HG02678 (cell line): ENCODE measurements at regions not wholly inside any gene's neighbourhood (a gene's known extent, or its start where the extent isn't known, plus 50 kb on each side); places are given as distances from the start of the nearest gene placed in this dataset.

ENCODE experiments used
- ATAC-seq: cut with Tn5 transposase; IDR thresholded peaks from one replicate; pipeline ENCODE4 v1.9.1; 2021; ENCODE audit warnings: mild to moderate bottlenecking, moderate library complexity; ENCODE audit not compliant: unreplicated experiment

DNA sequence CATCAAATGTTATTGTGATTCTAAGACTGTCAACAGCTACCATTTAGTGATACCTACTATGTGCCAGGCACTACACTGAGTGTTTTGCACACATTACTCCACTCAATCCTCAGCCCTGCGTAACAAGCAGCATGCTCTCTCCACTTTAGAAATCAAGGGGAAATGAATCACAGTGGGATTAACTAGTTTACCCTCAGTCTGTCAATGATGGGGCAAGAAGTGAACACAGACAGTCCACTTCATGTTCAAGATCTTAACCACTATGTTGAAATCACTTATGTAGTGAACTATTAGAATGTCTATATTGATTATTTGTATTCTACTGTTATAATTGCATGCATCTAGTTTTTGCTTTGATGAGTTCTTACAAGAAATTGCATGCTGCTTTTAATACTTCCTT is 165.3 kb downstream of the LTN1 start:
- ATAC-seq: no peak

DNA sequence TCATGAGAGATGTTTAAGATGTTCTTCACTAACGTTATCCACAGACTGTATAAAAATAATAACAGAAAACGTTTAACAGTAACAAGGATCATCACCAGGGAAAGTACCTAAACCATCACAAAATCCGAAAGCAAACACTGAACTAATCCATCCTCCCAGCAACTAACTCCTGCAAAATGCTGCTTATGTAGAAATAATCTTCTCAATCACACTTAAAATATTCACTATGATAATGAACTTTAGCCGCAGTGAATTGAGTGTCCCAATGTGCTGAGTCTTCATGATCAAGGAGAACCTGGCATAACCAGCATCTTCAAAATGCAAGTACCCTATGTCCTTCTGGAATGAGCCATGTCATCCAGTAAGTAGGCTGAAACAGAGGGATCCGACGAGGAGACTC is 166.1 kb downstream of the LTN1 start:
- ATAC-seq: no peak

DNA sequence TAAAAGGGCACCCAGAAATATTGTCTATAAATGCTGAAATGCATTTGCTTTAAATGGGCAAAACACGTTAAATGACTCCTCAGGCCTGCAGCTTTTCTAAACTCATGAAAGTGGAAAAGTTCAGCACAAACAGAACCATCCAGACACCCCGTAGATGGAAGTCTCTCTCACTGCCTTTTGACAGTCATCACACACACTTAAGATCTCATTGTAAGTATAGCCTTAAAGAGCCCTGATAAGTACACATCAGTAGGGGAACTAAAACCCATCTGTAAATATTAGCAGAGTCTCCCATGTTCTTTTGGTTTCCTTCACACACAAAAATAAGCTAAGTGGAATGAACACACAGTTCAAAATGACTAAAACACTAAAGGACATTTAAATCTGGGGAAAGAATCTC is 166.7 kb downstream of the LTN1 start:
- no peak for ATAC-seq

GRCh38 chr21:28823429-28823828 is 169.2 kb downstream of the LTN1 start:
- ATAC-seq: no peak

DNA sequence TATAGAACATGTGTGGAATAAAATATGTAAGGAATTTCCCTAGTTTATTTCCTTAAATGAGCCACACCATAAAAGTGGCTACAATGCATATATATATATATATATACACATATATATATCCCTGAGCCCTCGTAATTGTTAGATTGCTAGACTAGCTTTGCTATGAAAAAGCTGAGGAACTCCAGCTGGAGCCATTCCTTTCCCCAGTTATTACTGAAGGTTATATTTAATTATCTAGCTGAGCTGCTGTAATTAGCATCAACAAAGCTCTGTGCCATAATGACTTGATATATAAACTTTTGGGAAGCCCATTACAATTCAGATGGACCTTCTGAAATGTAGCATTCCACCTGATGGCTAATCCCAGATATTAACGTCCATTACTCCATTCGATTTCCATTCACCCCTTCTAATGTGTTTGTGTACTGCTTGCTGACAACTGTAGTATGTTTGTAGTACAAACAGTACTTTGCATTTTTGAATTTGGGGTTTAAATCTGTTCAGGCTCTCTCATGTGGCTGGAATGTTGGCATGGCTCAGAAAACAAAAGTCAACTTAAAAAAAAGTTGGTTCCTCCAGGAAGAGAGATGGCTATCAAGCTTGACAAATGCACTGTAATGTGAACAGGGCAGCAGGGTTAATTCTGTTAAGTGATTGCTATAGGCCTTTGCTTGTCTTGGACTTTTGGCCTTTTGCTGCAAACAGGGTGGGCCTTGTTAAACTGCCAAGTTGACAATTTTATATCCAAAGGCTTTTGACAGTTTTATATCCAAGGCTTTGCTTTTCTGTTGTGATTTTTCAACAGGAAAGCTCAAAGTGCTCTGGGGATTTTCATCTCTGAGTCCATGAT is 170.0 kb downstream of the LTN1 start:
- ATAC-seq: no peak

- ATAC-seq: no peak
Measured at GRCh38 chr21:28822123-28822399, 170.6 kb downstream of the LTN1 start.

- no peak for ATAC-seq
Measured at GRCh38 chr21:28821276-28822122, 171.2 kb downstream of the LTN1 start.

- ATAC-seq: no peak
Measured at GRCh38 chr21:28818663-28819278, 173.9 kb downstream of the LTN1 start.

GRCh38 chr21:28817871-28818270 is 174.8 kb downstream of the LTN1 start:
- no peak for ATAC-seq

DNA sequence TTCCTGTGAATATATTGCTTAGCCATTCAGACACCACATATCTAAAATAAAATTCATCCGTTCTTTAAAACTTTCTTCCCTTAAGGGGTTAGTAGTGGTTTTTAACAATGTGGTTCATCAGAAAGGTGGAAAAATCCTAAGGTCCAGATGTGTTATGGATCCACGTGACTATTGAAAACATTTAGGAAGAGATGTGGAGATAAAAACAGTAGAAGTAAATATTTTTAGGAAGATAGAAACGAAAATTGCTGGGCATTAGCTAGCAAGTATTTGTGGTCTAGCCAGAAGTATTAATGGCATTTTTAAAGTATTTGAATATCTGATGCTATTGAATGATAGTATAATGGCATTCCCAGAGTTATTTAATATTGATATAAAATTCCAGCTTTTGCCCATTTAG is 180.8 kb downstream of the LTN1 start:
- ATAC-seq: no peak

DNA sequence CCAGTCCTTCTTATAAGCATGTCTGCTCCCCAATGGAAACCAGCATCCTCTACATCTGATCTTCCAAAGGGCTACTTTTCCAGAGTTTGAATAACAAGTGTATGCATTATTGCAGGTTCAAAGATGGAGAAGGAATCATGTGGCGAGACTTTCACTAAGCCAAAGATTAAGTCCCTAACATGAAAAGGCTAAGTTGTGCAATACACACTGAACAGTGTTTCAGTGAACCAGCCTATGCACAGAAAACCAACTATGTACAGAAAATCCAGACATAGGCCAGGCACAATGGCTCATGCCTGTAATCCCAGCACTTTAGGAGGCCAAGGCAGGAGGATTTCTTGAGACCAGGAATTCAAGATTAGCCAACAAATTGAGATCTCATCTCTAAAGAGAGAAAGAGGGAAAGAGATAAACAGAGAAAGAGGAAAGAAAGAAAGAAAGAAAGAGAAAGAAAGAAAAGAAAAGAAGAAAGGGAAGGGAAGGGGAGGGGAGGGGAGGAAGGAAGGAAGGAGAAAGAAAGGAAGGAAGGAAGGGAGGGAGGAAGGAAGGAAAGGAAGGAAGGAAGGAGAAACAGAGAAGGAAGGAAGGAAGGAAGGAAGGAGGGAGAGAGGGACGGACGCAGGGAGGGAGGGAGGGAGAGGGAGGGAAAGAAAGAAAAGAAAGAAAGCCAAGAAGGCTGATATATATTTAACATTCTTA is 181.7 kb downstream of the LTN1 start:
- ATAC-seq: no peak

DNA sequence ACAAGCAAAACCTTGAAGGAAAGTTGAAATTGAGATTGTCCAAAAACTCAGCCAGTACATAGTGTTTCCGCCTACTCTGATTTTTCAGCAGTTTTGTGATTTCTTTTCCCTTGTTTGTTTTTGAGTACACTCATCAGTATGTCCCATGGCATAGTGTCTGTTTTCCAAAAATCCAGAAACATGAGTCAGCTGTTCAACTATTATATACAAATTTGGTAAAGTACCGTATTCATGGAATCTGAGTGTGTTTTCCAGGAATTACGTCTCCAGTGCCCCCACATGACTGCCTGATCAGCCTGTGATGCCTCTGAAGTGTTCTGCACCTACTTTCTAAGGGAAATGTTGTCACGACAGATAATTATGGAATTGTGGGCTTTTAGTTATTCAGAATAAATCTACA is 186.8 kb downstream of the LTN1 start:
- ATAC-seq: no peak

GRCh38 chr21:28804089-28804670 is 188.5 kb downstream of the LTN1 start:
- ATAC-seq: no peak

- no peak for ATAC-seq
Measured at GRCh38 chr21:28801906-28802305, 190.8 kb downstream of the LTN1 start.

DNA sequence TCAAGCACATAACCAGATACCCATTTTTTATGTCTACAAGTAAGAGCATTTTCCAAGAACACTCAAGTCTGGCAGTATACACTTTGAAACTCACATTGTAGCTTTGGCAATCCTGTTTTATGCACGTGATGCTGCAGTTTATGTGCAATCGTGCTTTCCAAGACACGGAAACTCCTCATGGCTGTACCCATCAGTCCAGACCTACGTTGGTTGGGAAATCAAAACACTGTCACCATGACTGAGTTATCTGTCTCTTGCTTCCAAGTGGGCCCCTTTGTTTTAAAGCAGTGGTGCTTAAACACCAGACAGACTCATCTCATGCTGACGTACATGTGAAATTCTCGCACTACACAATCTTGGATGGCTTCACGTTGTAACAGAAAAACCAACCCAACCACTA is 192.8 kb downstream of the LTN1 start:
- ATAC-seq: no peak

GRCh38 chr21:28798798-28799197 is 193.9 kb downstream of the LTN1 start:
- no peak for ATAC-seq

DNA sequence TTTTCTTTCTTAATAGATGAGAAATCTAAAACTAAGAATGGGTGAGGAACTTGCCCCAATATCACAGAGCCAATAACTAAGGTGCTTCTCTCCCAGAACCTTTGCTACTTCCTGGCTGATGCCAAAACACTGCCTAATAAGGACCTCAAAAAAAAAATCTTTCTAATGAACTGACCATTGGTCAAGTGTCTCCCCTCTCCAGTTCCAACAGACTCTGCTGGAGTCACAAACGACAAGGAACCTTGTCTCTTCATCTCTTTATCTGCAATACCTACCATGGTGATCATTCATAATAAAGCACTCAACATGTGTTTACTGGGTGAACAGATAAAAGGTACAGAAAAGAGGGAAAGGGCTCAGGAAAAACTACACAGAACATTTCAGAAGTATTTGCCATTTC is 197.4 kb downstream of the LTN1 start:
- ATAC-seq: no peak

DNA sequence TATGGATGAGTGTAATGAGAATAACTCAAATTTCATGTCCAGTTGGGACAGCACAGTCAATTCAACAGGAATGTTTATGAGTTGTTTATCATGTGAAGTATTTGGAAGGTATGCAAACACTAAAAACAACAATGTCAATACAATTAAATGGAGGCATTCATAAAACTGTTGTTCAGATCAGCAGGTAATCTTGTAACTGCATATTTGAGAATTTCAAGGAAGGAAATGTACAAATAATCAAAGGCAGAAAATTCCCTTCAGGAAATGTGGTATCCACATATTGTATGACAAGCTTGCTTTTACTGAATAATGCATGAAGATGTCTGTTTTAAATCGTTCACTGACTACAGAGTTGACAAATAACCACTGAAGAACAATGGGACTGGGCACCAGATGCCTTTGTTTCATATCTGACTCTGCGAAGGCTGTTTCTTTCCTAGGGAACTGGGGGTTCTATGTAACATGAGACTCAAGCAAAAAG is 198.3 kb downstream of the LTN1 start:
- ATAC-seq: no peak

GRCh38 chr21:28793043-28793442 is 199.6 kb downstream of the LTN1 start:
- ATAC-seq: no peak

DNA sequence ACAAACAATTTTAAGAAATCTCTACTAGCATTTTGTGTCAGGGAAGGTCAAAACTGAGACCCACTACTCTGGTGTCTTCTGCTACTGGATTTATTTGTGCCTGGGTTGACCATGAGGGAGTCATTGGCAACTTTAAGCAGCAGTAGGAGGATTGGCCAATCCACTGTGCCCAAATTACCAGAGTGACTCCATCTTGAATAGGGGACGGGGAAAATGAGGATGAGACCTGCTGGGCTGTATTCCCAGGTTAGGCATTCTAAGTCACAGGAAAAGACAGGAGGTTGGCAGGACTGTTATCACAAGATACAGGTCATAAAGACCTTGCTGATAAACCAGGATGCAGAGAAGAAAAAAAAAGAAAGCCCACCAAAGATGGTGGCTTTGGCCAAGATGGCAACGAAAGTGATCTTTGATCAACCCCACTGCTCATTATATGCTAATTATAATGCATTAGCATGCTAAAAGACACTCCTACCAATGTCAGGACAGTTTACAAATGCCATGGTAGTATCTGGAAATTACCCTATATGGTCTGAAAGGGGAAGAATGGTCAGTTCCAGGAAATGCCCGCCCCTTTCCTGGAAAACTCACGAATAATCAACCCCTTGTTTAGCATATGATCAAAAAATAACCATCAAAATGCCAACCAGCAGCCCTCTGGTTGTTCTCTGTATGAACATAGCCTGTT is 200.9 kb downstream of the LTN1 start:
- ATAC-seq: no peak
